ENCODE measurements at regions not wholly inside any gene's neighbourhood (a gene's known extent, or its start where the extent isn't known, plus 50 kb on each side); places are given as distances from the start of the nearest gene placed in this dataset.
A peak's percentile ranks its signal among the peaks of the same experiment; 100 is the strongest.

DNA sequence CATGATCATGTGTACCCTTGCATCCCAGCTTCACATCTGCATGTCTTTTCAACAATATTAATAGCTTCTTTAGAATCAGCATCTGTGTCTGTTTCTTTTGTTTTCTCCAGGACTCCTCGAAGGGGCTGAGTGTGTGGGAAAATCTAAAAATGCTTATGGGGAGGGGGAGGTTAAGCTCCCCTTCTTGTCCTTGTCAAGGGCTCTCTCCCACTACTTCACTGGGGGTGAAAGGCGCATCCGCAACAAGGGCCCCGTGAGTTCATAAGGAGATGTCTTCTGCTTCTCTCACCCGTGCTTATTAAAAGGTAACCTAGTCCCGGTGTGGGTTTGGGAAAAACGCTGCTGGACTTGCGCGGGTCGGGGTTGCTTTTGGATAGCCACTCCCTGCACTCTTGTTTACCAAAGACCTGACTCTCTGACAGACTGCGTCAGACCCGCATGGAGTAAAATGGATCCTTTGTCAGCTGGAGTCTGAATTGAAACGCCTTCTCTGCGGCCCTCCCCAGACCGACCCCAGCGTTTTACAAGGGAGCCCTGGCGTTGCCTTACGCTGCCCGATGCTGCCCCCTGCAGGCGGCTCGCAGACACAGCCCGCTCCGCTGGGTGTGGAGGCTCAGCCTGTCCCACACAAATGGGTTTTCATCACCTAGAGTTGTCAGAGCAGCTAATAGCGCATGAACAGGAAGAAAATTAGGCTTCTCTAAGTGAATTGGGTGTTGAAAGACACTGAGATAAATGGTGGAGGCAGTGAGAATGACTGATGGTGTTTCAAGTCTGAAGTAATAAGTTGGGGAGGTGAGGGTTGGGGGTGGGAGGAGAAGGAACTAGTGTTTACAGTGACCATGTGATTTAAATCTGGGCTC lies 53.8 kb downstream of the IER5 start:
- DNase-seq = peak; percentile 84

DNA sequence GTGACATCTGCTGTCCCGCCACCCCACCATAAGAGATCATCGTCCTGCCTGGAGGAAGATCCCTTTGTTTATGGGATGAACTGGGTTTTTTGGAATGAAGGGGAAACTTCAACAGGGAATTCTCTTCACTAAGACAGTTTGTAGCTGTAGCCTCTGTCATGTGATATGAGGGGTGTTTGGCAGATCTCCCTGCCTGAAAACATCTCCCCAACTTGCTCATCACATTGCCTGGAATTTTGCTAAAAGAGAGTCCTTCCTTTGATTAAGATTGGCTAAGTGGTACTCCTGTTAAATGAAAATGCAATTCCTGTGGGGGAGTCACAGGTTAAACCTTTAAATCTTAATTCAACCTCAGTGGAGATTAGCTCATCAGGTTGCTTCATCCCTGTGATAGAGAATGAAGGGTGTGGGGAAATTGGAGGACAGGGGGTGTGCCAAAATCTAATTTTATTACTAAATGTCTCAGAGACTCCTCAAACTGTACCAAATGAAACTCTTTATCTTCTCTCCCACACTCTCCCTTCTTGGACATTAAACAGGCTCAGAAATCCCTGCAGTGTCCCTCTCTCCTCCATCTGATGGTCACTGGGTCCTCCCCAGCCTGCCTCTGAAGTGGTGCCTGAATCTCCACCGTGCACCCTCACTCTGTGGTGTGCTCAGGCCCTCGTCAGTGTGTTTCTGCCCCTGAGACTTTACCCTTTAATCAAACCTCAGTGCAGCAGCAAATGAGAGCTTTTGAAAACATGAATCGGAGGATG lies 54.8 kb downstream of the IER5 start:
- DNase-seq = no peak

DNA sequence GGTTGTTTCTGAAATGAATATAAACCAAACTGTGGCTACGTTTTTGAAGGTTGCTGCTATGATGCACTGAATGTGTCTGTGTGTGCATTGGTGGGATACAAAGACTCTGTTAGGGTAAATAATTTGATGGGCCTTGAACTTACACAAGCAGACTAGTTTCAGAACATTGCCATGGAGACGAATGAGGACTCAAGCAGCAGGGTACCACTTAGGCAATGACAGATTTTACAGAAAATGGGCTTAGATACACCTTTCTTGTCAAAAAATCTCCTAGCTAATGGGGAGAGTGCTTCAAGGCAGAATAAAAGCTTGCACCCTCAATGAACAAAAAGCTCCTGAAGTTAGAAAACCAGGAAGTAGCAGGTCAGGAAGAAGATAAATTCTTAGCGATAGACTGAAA lies 55.7 kb downstream of the IER5 start:
- no peak for DNase-seq

DNA sequence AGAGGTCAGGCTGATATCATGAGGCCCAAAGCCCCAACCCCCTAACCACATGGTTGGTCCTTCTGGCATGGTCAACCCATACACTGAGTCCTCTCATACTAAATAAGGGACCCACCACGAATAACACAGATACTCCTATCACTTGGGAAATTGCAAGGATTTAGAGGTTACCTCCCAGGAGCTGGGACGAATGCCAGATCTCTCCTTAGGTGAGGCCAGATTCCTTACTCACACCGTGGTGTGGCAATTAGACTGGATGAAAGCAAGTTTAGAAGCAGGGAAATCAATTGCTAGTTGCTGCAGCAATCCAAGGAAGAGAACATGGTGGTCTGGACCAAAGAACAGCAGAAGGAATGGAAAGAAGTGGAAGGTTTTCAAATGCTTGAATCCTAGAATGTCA lies 60.1 kb downstream of the IER5 start:
- DNase-seq = no peak

DNA sequence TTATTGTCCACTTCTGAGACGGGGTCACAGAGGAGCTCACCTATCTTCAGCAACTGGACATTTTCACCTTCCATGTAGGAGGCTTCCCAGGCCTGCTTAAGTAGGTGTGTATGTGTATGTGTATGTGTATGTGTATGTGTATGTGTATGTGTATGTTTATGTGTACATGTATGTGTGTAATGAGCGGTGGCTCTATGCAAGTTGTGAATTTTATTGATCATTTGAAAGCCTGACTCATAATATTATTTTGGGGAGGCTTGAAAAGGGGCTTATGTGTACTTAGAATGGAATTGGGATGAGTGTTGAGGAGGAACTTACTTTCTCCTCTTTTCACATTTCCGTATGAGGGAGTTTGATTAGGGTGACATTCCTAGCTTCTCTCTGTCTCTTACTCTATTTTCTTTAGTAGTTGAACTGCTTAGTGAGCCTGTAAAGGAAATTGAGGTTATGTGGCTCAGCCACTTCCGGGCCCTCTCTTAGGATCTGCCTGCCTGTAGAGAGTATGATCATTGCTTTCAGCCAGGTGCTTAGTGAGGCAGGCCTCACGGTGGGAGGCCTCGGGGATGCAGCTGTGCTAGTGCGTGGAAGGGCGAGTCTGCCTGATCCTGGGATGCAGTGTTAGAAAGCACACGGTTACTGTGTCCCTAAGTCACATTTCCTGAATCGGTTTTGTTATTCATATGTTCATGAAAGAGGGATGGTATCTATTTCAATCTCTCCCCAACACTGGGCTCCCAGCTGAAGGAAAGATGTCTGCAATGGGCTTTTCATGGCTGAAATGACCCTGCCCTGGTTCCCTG lies 61.0 kb downstream of the IER5 start:
- no peak for DNase-seq

DNA sequence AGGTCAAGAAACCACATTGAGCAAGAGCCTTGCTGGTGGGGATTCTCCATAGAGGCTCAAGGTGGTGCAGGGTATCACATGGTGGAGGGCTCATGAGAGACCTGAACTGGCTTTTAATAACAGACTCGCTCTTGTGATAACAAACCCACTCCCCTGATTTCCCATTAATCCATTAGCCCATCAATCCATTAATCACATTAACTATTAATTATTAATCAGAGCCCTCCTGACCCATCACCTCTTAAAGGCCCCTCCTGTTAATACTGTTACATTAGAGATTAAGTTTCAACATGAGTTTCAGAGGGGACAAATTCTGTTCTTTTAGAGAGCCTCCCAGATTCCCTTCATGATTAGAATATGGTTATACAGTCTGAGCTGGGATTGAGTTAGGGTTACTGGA lies 61.8 kb downstream of the IER5 start:
- DNase-seq = no peak

DNA sequence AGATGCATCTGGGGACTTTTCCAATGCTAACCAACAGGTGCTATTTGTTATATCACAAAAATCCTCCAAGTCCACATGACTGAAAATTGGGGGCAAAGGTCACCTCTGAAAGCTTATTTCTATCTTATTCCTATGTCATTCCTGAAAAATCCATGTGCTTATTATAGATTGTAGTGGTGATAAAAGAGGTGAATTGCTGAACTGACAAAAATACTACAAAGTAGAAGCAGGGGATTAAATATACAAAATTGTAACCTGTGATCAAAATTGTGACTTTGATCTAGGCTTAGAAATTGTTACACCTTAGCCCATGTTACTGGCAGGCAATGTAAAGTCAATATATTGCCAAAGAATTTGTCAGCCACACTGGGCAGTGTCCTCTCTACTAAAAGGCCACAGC lies 62.3 kb downstream of the IER5 start:
- DNase-seq = no peak

DNA sequence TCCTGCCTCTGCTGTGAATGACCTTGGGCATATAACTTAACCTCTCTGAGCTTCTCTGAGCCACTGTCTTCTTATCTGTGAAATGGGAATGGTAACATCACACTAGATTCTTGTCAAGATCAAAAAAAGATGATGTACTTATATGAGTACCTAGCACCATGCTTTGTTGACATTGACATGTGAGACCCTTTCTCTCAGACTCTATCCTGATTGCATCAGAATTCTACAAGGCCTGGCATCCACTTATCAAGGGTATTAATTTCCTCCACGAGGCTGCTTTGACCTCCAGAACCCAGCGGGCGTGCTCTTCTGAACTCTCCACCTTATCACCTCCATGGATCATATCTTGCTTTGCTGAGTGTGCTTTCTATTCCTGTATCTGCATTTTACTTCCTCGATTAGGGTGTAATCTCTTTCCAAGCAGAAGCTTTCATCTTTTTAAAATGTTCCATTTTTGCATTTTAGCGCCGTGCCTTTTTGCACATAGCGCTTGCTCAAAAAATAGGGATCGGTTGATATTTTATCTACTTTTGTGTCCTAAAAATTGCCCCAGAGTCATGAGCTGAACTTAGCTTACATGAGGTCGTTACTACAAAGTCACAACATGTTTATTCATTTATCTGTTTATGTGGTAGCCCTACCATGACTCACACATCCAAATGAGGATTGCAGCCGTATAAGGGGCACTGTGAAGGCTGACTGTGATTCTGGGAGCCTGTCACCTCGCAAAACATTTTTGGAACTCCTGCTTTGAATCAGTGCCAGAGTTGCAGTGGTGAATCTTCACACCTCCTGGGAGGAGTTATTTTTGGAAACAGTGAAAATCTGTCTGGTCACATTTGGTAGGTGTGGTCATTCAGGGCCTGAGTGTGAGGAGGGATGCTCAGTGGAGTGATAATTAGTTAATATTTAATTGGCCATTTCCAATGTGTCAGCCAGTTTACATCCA lies 63.2 kb downstream of the IER5 start:
- DNase-seq = peak; percentile 34

DNA sequence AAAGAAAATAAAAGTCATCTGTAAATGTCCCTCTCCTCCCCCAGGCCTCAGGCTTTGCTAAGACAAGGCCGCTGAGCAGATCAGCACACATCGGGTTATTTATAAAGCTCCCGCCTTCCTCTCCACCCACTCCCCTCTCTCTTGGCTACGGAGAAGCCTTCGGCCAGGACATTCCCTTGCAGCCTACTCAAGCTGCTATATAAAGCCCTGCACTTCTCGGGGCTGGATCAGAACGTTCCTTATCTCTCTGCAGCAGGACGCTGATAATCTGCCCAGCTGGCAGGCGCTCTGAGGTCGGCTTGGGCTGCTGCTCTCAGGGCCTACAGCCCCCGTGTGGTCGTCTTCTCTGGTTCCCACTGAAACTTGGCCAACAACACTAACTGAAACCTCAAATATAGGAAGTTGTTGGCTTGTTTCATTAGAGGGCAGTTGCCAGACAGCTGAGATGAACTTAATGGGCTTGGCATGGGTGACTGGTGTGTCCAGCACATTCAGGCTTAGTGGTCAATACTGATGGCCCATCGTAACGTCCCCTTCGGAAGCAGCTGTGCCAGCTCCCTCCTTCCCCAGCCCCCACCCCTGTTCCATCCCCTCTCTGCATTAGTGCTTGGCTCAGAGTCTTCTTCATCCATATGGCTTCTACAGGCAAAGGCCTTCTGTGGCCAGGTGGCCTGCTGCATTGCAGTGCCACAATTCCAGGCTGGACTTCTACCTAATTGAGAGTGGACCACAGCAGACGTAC lies 64.6 kb downstream of the IER5 start:
- DNase-seq = peak; percentile 58

DNA sequence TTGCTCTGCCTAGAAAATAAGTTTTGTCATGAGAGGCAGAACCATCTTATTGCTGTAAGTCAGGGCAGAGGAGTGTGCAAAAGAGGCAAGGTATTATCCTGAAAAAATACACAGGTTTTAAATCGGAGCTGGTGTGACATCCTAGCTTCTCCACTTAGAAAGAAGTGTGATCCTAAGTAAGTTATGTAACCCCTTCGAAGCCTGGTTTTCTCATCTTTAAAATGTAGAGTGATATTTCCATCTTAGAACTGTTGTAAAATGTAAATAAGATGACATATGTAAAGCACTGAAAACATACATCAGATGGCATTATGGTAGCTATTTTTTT lies 65.1 kb downstream of the IER5 start:
- no peak for DNase-seq

DNA sequence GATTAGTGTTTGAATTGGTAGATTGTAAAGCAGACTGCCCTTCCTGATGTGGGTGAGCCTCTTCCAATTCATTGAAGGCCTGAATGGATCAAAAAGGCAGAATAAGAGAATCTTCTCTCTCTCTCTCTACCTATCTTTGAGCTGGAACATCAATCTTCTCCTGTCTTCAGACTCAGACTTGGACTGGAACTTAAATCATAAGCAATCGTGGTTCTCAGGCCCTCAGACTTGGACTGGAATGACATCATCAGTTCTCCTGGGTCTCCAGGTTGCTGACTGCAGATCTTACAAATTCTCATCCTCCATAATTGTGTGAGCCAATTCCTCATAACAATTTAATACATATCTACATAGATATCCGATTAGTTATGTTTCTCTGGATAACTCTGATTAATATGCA lies 66.8 kb downstream of the IER5 start:
- no peak for DNase-seq

DNA sequence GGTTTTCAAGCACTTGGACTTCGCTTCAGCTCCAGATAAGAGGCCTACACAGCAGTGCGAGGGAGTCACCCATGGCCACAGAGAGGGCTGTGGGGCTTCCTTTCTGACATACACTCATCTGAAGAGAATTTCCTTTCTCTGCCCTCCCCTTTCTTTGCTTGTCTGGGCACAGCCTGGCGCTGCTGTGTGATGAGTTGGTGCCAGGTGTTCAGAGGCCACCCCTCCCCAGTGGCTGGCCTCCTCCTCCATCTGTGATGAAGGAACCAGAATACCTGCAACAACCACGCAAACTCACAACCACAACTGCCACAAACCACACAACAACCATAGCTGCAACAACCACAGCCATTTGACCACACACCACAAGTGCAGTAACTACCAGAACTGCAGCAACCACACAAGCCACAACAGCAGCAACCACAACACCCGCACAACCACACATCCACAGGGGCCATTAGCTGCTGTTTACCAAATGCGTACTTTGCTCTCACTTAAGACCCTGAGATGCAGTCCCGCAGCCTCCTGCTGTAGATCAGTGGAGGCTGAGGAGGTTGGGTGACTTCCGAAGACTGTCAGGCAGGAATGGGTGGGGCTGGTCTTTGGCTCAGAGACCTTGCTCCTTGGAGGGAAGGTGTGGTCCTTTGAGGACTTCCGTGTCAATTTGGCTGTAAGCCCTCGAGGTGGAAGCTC lies 71.1 kb downstream of the IER5 start:
- DNase-seq = peak; percentile 13

DNA sequence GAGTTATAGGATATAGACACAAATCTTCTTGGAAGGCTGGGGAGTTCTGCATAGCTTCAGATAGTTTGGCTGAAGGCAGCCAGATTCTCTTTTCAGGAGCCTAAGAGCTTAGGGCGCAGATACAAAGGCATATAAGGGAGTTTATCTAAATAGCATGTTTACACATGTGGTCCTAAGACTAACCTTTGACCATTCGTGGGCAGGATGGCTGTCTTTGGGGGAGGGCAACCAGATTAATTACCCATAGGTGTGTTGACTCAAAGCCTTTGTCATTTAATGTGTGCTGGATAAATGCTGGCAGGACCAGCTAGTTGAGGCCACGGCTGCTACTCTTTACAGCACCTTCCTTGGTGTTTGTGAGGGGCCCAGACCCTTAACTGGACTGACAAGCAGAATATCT lies 71.8 kb downstream of the IER5 start:
- no peak for DNase-seq

DNA sequence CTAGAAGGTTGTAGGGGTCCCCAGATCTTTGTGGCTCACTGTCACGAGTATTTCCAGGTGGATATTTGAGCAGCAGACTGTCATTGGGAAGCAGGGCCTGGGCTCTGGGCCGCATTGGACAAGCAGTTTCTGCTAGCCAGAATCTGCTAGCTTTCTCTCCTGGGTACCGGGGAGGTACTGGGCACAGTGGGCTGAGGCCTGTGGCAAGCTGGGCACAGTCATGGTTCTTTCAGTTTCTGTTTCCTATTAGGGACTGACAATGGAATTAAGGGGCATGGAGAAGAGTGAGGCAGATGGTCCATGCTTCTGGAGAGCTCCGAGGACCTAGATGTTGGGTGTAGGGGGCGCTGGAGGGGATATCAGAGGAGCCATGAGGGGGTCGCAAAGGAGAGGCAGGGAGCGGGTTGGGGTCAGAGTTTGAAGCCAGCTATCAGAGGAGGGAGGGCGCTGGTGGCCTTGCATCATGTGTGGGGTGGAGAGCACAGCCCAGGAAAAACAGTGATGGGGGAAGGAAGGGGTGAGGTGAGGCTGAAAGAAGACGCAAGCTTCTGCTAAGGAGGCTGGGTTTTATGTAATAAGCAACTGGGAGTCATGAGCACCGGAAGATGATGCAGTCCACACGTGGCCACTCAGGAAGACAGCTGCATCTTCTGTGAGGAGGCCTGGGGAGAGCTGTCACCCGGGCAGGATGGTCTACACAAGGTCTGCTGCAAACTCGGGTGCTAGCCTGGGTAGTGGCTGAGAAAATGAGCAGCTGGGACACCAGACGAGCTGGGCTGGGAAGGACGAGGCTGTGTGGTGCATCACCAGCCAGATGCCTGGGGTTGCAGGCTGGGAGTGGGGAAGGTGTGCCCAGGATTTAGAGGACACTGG lies 72.7 kb downstream of the IER5 start:
- no peak for DNase-seq

DNA sequence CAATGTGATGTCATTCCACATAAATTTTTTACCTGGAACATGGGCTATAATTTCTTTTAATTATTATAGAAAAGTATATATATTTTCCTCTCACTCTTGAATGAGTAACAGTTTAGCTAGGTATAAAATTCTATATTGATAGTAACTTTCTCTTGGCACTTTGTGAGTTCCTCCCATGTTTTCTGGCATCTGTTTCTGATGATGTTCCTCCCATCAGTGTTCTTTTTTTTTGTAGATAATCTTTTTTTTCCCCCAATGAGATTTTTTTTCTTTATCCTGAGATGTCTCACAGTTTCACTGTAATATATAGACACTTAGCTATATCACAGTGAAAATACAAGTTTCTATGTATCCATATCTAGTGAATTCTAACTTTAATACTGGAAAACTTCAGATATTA lies 75.2 kb downstream of the IER5 start:
- no peak for DNase-seq

DNA sequence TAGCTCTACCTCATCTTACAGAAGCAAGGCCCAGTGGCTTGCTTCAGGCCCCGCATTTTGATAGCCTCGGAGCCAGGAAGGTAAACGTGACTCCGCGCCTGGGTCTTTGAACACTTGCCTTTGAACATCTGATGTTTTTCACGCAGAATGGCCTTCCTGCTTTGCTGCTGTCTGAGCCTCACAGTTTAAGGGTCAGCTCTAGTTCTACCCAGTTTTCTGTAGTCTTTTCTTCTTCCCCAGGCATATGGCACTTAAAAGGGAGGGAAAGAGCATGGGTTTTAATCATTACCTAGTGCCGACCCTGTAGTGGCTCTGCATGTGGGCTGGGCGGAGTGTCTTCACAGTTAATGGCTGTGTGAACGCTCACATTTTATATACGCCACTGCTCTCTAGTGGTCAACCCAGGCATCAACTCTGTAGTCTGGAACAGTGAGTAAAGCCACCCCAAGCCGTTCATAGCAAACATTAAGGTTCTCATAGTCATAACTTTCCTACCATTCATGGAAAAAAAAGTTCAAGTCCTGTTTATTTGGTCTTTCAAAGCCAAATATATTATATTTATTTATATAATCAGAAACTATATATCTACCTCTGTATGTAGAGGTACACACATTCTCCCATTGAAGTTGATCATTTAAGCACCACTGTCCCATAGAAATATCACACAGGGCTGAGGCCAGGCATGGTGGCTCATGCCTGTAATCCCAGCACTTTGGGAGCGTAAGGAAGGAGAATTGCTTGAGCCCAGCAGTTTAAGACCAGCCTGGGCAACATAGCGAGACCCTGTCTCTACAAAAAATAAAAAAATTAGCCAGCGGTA lies 78.1 kb downstream of the IER5 start:
- peak; percentile 74 for DNase-seq

DNA sequence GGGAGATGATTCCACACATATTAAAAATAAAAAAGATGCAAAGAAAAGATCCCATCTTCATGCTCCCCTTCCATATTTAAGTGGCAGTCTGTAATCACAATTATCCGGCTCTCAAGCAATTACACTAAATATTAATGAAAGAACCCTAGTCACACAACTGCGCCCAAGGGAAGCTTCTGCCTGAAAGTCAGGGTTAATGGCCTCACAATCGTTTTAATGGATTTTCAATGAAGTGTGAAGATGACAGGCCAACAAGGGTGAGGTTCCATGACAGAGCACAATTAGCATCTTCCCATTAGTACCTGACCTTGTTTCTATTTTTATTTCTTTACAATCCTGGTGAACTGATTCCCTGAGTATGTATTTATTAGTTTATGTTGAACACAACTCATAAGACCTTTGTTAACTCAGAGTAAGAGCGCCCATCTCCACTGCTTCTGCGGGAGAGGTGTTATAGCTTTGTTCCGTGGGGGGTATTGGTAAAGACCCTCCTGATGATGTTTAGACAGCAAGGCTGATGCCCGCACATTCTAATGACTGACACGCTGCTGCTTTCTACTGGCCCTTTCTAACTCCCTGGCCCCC lies 80.9 kb downstream of the IER5 start:
- DNase-seq = no peak

DNA sequence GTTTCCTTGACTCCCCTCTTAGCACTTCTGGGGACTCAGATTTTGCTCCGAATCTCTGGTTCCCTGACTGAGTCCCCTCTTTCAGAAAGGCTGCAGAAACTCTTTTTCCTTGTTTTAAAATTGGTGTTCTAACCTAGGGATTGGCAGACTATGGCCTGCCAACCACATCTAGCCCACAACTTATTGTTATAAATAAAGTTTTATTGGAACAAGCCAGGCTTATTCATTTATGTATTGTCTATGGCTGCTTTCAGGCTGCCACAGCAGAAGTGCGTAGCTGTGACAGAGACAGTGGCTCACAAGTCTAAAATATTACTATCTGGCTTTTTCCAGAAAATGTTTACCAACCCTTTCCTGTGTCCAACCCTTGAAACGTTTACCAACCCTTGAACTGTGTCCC lies 81.7 kb downstream of the IER5 start:
- no peak for DNase-seq

DNA sequence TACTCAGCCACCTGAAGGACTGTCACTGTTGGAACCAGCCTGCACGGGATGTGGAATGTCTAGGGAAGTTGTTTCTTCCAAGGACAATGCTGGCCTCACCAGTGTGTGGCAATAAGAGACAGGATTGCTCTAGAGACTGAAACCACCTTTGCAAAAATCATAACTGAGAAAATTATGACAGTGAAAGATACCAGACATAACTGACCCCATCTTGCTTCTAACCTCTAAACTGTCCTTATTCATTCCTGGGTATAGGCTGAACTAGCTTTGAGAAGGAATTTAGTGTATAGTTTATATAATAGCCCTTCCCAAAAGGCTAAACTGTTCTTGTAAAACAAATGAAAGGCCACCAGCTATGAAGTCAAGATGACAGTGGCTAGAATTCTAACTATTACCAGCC lies 83.6 kb downstream of the IER5 start:
- no peak for DNase-seq
